ENCODE measurements at regions not wholly inside any gene's neighbourhood (a gene's known extent, or its start where the extent isn't known, plus 50 kb on each side); places are given as distances from the start of the nearest gene placed in this dataset.

GRCh38 chr18:35910327-35910726, 62.2 kb upstream of the RMP24 start:
- H3K27ac ChIP-seq (ENCODE audit: insufficient read depth in 1 of 2, low read depth in 1 of 2, low read length in 2 of 2, poor library complexity in 1 of 2, severe bottlenecking in 2 of 2): no peak overlapping the region
- peaks cover 0 to 3% (median 0%) of the 10 kb centered on the region in 5 experiments for H3K9me3 ChIP-seq (ENCODE audit: control extremely low read depth in 1 of 5, control insufficient read depth in 4 of 5, insufficient read depth in 2 of 5, low read depth in 1 of 5, low read length in 4 of 5)
- H3K27me3 ChIP-seq (replicated peaks in 2 of 5; ENCODE audit: control insufficient read depth in 4 of 5, insufficient read depth in 5 of 5, low read length in 4 of 5): peaks cover 0 to 2% (median 0%) of the 10 kb centered on the region in 5 experiments
- ChIA-PET CTCF (no interaction called here), POLR2A (no interaction called here)
- H3K36me3 ChIP-seq (ENCODE audit: control insufficient read depth in 4 of 4, insufficient read depth in 4 of 4, low read length in 3 of 4): no peaks in the 10 kb centered on the region
- no peak for DNase-seq
- no peak overlapping the region for H3K4me3 ChIP-seq (ENCODE audit: control insufficient read depth in 1 of 7, extremely low read depth in 1 of 7, insufficient read depth in 4 of 7, low read depth in 2 of 7, low read length in 6 of 7)
- peaks cover 0 to 9% (median 4%) of the 10 kb centered on the region in 4 experiments for H3K4me1 ChIP-seq (ENCODE audit: control extremely low read depth in 1 of 4, control insufficient read depth in 4 of 4, insufficient read depth in 4 of 4, low read length in 3 of 4)

GRCh38 chr18:35912332-35912731, 60.1 kb upstream of the RMP24 start:
- ChIA-PET POLR2A (no interaction called here), CTCF (no interaction called here)
- no peak overlapping the region for H3K27ac ChIP-seq (ENCODE audit: insufficient read depth in 1 of 2, low read depth in 1 of 2, low read length in 2 of 2, poor library complexity in 1 of 2, severe bottlenecking in 2 of 2)
- H3K36me3 ChIP-seq (ENCODE audit: control insufficient read depth in 4 of 4, insufficient read depth in 4 of 4, low read length in 3 of 4): no peaks in the 10 kb centered on the region
- DNase-seq: peak in 1 of 3 donors; percentile 1
- no peaks in the 10 kb centered on the region for H3K9me3 ChIP-seq (ENCODE audit: control extremely low read depth in 1 of 5, control insufficient read depth in 4 of 5, insufficient read depth in 2 of 5, low read depth in 1 of 5, low read length in 4 of 5)
- 25% methylated on average over 6 of the region's 6 CpGs for WGBS (ENCODE audit: insufficient coverage)
- peaks cover 0 to 2% (median 0%) of the 10 kb centered on the region in 5 experiments for H3K27me3 ChIP-seq (replicated peaks in 2 of 5; ENCODE audit: control insufficient read depth in 4 of 5, insufficient read depth in 5 of 5, low read length in 4 of 5)
- H3K4me3 ChIP-seq (ENCODE audit: control insufficient read depth in 1 of 7, extremely low read depth in 1 of 7, insufficient read depth in 4 of 7, low read depth in 2 of 7, low read length in 6 of 7): no peak overlapping the region
- peaks cover 0 to 9% (median 4%) of the 10 kb centered on the region in 4 experiments for H3K4me1 ChIP-seq (ENCODE audit: control extremely low read depth in 1 of 4, control insufficient read depth in 4 of 4, insufficient read depth in 4 of 4, low read length in 3 of 4)

- no peaks in the 10 kb centered on the region for H3K9me3 ChIP-seq (ENCODE audit: control extremely low read depth in 1 of 5, control insufficient read depth in 4 of 5, insufficient read depth in 2 of 5, low read depth in 1 of 5, low read length in 4 of 5)
- no peak for DNase-seq
- H3K36me3 ChIP-seq (ENCODE audit: control insufficient read depth in 4 of 4, insufficient read depth in 4 of 4, low read length in 3 of 4): no peaks in the 10 kb centered on the region
- H3K4me1 ChIP-seq (ENCODE audit: control extremely low read depth in 1 of 4, control insufficient read depth in 4 of 4, insufficient read depth in 4 of 4, low read length in 3 of 4): peaks cover 0 to 9% (median 4%) of the 10 kb centered on the region in 4 experiments
- CTCF ChIA-PET: interaction anchor here (1.6 kb wide), 1 partner anchor 10 kb away, joined by 4 read pairs; no protein-coding TSS in a partner anchor
- no peak overlapping the region for H3K27ac ChIP-seq (ENCODE audit: insufficient read depth in 1 of 2, low read depth in 1 of 2, low read length in 2 of 2, poor library complexity in 1 of 2, severe bottlenecking in 2 of 2)
- H3K27me3 ChIP-seq (replicated peaks in 2 of 5; ENCODE audit: control insufficient read depth in 4 of 5, insufficient read depth in 5 of 5, low read length in 4 of 5): peaks cover 0 to 2% (median 0%) of the 10 kb centered on the region in 5 experiments
- POLR2A ChIA-PET: no interaction called here
- WGBS (ENCODE audit: insufficient coverage): no CpG with 5 or more reads among the region's 4 CpGs
- H3K4me3 ChIP-seq (ENCODE audit: control insufficient read depth in 1 of 7, extremely low read depth in 1 of 7, insufficient read depth in 4 of 7, low read depth in 2 of 7, low read length in 6 of 7): no peak overlapping the region
These were observed 57.4 kb upstream of the RMP24 start for GRCh38 chr18:35915056-35915455.

GRCh38 chr18:35917043-35917442, 55.4 kb upstream of the RMP24 start:
- Histone ChIP-seq H3K9me3 (ENCODE audit: control extremely low read depth in 1 of 5, control insufficient read depth in 4 of 5, insufficient read depth in 2 of 5, low read depth in 1 of 5, low read length in 4 of 5) (no peaks in the 10 kb centered on the region), H3K4me3 (ENCODE audit: control insufficient read depth in 1 of 7, extremely low read depth in 1 of 7, insufficient read depth in 4 of 7, low read depth in 2 of 7, low read length in 6 of 7) (no peak overlapping the region), H3K27ac (ENCODE audit: insufficient read depth in 1 of 2, low read depth in 1 of 2, low read length in 2 of 2, poor library complexity in 1 of 2, severe bottlenecking in 2 of 2) (no peak overlapping the region), H3K36me3 (ENCODE audit: control insufficient read depth in 4 of 4, insufficient read depth in 4 of 4, low read length in 3 of 4) (no peaks in the 10 kb centered on the region), H3K27me3 (replicated peaks in 2 of 5; ENCODE audit: control insufficient read depth in 4 of 5, insufficient read depth in 5 of 5, low read length in 4 of 5) (peaks cover 0 to 2% (median 0%) of the 10 kb centered on the region in 5 experiments), H3K4me1 (ENCODE audit: control extremely low read depth in 1 of 4, control insufficient read depth in 4 of 4, insufficient read depth in 4 of 4, low read length in 3 of 4) (peaks cover 0 to 4% (median 2%) of the 10 kb centered on the region in 4 experiments)
- ChIA-PET POLR2A (no interaction called here), CTCF (interaction anchor here (1.3 kb wide), 1 partner anchor 24 kb away, joined by 3 read pairs; no protein-coding TSS in a partner anchor)
- peak in 1 of 3 donors; percentile 2 for DNase-seq

DNA sequence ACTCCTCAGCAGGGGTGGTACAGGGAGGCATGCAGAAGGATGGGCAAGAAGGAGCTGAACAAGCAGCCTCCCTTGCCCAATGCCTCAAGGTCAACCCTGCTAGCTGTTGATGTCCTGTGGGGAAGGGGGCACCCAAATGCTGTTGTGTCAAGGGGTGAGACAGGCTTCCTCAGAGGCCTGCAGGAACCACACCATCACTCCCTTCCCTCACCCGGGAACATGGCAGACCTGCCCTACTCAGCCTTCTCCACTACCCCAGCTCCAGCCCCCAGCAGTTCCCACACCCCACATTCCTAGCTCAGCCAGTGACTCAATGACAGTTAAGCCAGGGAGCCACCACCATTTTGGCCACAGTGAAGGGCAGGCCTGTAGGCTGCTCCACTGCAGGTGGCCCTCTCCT, 53.9 kb upstream of the RMP24 start:
- POLR2A ChIA-PET: no interaction called here
- WGBS (ENCODE audit: insufficient coverage): 100% methylated on average over 1 of the region's 1 CpG

GRCh38 chr18:35919179-35919578, 53.3 kb upstream of the RMP24 start:
- Histone ChIP-seq H3K4me1 (ENCODE audit: control extremely low read depth in 1 of 4, control insufficient read depth in 4 of 4, insufficient read depth in 4 of 4, low read length in 3 of 4) (no peaks in the 10 kb centered on the region), H3K27me3 (replicated peaks in 2 of 5; ENCODE audit: control insufficient read depth in 4 of 5, insufficient read depth in 5 of 5, low read length in 4 of 5) (no peaks in the 10 kb centered on the region), H3K36me3 (ENCODE audit: control insufficient read depth in 4 of 4, insufficient read depth in 4 of 4, low read length in 3 of 4) (no peaks in the 10 kb centered on the region), H3K9me3 (ENCODE audit: control extremely low read depth in 1 of 5, control insufficient read depth in 4 of 5, insufficient read depth in 2 of 5, low read depth in 1 of 5, low read length in 4 of 5) (no peaks in the 10 kb centered on the region), H3K4me3 (ENCODE audit: control insufficient read depth in 1 of 7, extremely low read depth in 1 of 7, insufficient read depth in 4 of 7, low read depth in 2 of 7, low read length in 6 of 7) (no peak overlapping the region), H3K27ac (ENCODE audit: insufficient read depth in 1 of 2, low read depth in 1 of 2, low read length in 2 of 2, poor library complexity in 1 of 2, severe bottlenecking in 2 of 2) (no peak overlapping the region)
- ChIA-PET POLR2A (no interaction called here), CTCF (no interaction called here)
- no peak for DNase-seq
- 100% methylated on average over 2 of the region's 2 CpGs for WGBS (ENCODE audit: insufficient coverage)

More for the DNA sequence above, 53.9 kb upstream of the RMP24 start:
- no peaks in the 10 kb centered on the region for H3K9me3 ChIP-seq (ENCODE audit: control extremely low read depth in 1 of 5, control insufficient read depth in 4 of 5, insufficient read depth in 2 of 5, low read depth in 1 of 5, low read length in 4 of 5)
- H3K27ac ChIP-seq (ENCODE audit: insufficient read depth in 1 of 2, low read depth in 1 of 2, low read length in 2 of 2, poor library complexity in 1 of 2, severe bottlenecking in 2 of 2): no peak overlapping the region
- H3K27me3 ChIP-seq (replicated peaks in 2 of 5; ENCODE audit: control insufficient read depth in 4 of 5, insufficient read depth in 5 of 5, low read length in 4 of 5): no peaks in the 10 kb centered on the region
- no peak for DNase-seq
- no peaks in the 10 kb centered on the region for H3K36me3 ChIP-seq (ENCODE audit: control insufficient read depth in 4 of 4, insufficient read depth in 4 of 4, low read length in 3 of 4)
- no peaks in the 10 kb centered on the region for H3K4me1 ChIP-seq (ENCODE audit: control extremely low read depth in 1 of 4, control insufficient read depth in 4 of 4, insufficient read depth in 4 of 4, low read length in 3 of 4)
- no peak overlapping the region for H3K4me3 ChIP-seq (ENCODE audit: control insufficient read depth in 1 of 7, extremely low read depth in 1 of 7, insufficient read depth in 4 of 7, low read depth in 2 of 7, low read length in 6 of 7)
- CTCF ChIA-PET: no interaction called here

DNA sequence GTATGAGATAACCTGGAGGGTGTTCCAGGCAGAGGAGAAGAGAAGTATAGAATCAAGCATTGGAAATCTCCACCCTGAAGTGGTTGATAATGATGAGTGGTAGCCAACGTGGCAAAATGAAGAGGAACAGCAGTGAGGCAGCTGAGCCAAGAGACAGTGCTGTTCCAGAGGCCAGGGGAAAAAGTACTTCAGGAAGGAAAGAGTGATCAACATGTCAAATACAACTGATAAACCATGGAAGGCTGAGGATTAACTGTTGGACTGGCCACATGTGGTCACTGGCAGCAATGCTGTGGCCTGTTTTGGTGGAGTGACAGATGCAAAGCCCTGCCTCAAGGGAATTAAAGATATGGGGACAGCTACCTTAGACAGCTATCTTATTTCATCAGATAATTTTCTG, 51.9 kb upstream of the RMP24 start:
- H3K36me3 ChIP-seq (ENCODE audit: control insufficient read depth in 4 of 4, insufficient read depth in 4 of 4, low read length in 3 of 4): no peaks in the 10 kb centered on the region
- 73% methylated on average over 1 of the region's 1 CpG for WGBS (ENCODE audit: insufficient coverage)
- H3K27ac ChIP-seq (ENCODE audit: insufficient read depth in 1 of 2, low read depth in 1 of 2, low read length in 2 of 2, poor library complexity in 1 of 2, severe bottlenecking in 2 of 2): no peak overlapping the region
- no peak for DNase-seq
- no peak overlapping the region for H3K4me3 ChIP-seq (ENCODE audit: control insufficient read depth in 1 of 7, extremely low read depth in 1 of 7, insufficient read depth in 4 of 7, low read depth in 2 of 7, low read length in 6 of 7)
- no peaks in the 10 kb centered on the region for H3K9me3 ChIP-seq (ENCODE audit: control extremely low read depth in 1 of 5, control insufficient read depth in 4 of 5, insufficient read depth in 2 of 5, low read depth in 1 of 5, low read length in 4 of 5)
- no peaks in the 10 kb centered on the region for H3K4me1 ChIP-seq (ENCODE audit: control extremely low read depth in 1 of 4, control insufficient read depth in 4 of 4, insufficient read depth in 4 of 4, low read length in 3 of 4)
- POLR2A ChIA-PET: no interaction called here
- no peaks in the 10 kb centered on the region for H3K27me3 ChIP-seq (replicated peaks in 2 of 5; ENCODE audit: control insufficient read depth in 4 of 5, insufficient read depth in 5 of 5, low read length in 4 of 5)
- CTCF ChIA-PET: no interaction called here

All from common myeloid progenitor, CD34-positive (primary cell).